ENCODE measurements at regions not wholly inside any gene's neighbourhood (a gene's known extent, or its start where the extent isn't known, plus 50 kb on each side); places are given as distances from the start of the nearest gene placed in this dataset.

DNA sequence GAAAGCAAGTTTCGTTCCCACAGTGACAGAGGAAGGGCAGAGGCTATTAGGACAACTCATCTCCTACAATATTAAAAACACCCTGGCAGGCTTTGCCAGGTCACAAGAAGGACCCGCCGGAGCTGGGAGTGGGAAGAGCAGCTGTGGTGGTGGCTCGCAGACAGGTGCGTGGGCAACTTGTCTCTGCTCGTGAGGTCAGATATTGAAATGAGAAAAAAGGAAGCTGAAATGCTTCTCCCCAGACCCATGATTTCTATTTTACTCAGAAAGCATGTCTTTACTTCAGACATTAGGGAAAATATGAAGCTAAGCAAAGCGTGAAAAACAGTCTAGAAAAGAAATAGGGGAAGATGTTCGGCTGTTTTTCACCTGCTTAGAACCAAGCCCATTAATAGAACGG lies 166.3 kb upstream of the EEF1E1 start:
- TF ChIP-seq POLR2A (IDR thresholded peaks at IDR 0.05; ENCODE audit: low read depth, low read length), result no peak
- TF ChIP-seq TAF1 (IDR thresholded peaks at IDR 0.05; ENCODE audit: borderline replicate concordance, low read depth, low read length), result no peak
- TF ChIP-seq POLR2AphosphoS5 (IDR thresholded peaks at IDR 0.05; ENCODE audit: low read depth, low read length), result no peak
